B cell (primary cell): ENCODE measurements at regions not wholly inside any gene's neighbourhood (a gene's known extent, or its start where the extent isn't known, plus 50 kb on each side); places are given as distances from the start of the nearest gene placed in this dataset.

ENCODE experiments used
- ATAC-seq: fragments of 200-7000 bp; cut with Tn5 transposase; one replicate; pipeline ENCODE4 v1.10.0; 2021; ENCODE audit warnings: low read depth, mild to moderate bottlenecking, moderate number of reproducible peaks, moderate library complexity
- CTCF ChIA-PET: fragments of 350-600 bp; sonication (Branson Sonifier 250); formaldehyde crosslinking; loops from one replicate; lab custom pipeline; 2021; ENCODE audit warnings: antibody characterized with exemption, inconsistent platforms; lab: Charles Lee
- POLR2A ChIA-PET: fragments of 350-600 bp; sonication (Branson Sonifier 250); formaldehyde crosslinking; loops from one replicate; lab custom pipeline; 2021; ENCODE audit warnings: antibody characterized with exemption; lab: Charles Lee
- DNase-seq: peaks from one replicate; pipeline ENCODE4 v3.0.0; 2013
- H2AFZ ChIP-seq: 2 replicates; pipeline ENCODE4 v1.6.1; 2012; ENCODE audit warnings: mild to moderate bottlenecking, low read depth, low read length; ENCODE audit not compliant: insufficient read depth, poor library complexity, severe bottlenecking
- H3K27ac ChIP-seq, 2 donors: 1 replicate in 1 of 2; 2 replicates in 1 of 2; pipeline ENCODE4 v1.5.1; 2012 to 2013; ENCODE audit warnings: low read length in 2 of 2, mild to moderate bottlenecking in 2 of 2, moderate library complexity in 1 of 2
- H3K27me3 ChIP-seq, 4 experiments: fragments of 200-600 bp in 1 of 4; sonication (generic) in 1 of 4; replicated peaks in 1 of 4; 1 replicate in 2 of 4; 2 replicates in 2 of 4; pipeline versions ENCODE4 v1.6.1 to v1.7.0; 2013 to 2016; ENCODE audit warnings: low read length in 3 of 4, mild to moderate bottlenecking in 2 of 4, mixed read lengths in 1 of 4, moderate library complexity in 1 of 4; ENCODE audit not compliant: insufficient read depth in 4 of 4, control insufficient read depth in 3 of 4; ENCODE audit errors: control extremely low read depth in 1 of 4
- H3K36me3 ChIP-seq, 2 experiments: replicated peaks in 1 of 2; 1 replicate in 1 of 2; 2 replicates in 1 of 2; pipeline versions ENCODE4 v1.6.1 to v1.7.1; 2013; ENCODE audit warnings: low read length in 1 of 2; ENCODE audit not compliant: insufficient read depth in 2 of 2, control insufficient read depth in 1 of 2; ENCODE audit errors: control extremely low read depth in 1 of 2, extremely low read depth in 1 of 2
- H3K4me1 ChIP-seq, 2 donors: fragments of 200-600 bp in 1 of 2; sonication (generic) in 1 of 2; 1 replicate in 1 of 2; 2 replicates in 1 of 2; pipeline versions ENCODE4 v1.5.1 to v1.6.1; 2013 to 2017; ENCODE audit warnings: low read length in 2 of 2; ENCODE audit not compliant: control insufficient read depth in 2 of 2, insufficient read depth in 2 of 2
- H3K4me2 ChIP-seq: replicated peaks from 2 replicates; pipeline ENCODE3; 2012; ENCODE audit warnings: mild to moderate bottlenecking, low read depth, low read length; ENCODE audit not compliant: poor library complexity, severe bottlenecking
- H3K4me3 ChIP-seq, 5 experiments: fragments of 200-600 bp in 1 of 5; sonication (generic) in 1 of 5; 1 replicate in 3 of 5; 2 replicates in 2 of 5; pipeline versions ENCODE4 v1.5.1 to v1.7.0; 2011 to 2016; ENCODE audit warnings: low read length in 4 of 5, mild to moderate bottlenecking in 4 of 5, low read depth in 2 of 5, control low read depth in 1 of 5, moderate library complexity in 1 of 5; ENCODE audit not compliant: insufficient read depth in 1 of 5; ENCODE audit errors: control extremely low read depth in 1 of 5, extremely low read depth in 1 of 5
- H3K79me2 ChIP-seq: fragments of 200-600 bp; sonication (generic); one replicate; pipeline ENCODE4 v1.6.0; 2016; ENCODE audit warnings: low read length; ENCODE audit not compliant: control insufficient read depth, insufficient read depth
- H3K9ac ChIP-seq: fragments of 200-600 bp; sonication (generic); 2 replicates; pipeline ENCODE4 v1.6.1; 2017; ENCODE audit warnings: mild to moderate bottlenecking, low read length, moderate library complexity
- H3K9me3 ChIP-seq, 3 donors: one replicate each; pipeline versions ENCODE4 v1.6.1 to v1.7.1; 2013; ENCODE audit warnings: low read length in 2 of 3; ENCODE audit not compliant: control insufficient read depth in 2 of 3, insufficient read depth in 1 of 3; ENCODE audit errors: control extremely low read depth in 1 of 3
- H4K20me1 ChIP-seq: 2 replicates; pipeline ENCODE4 v1.6.0; 2012; ENCODE audit warnings: mild to moderate bottlenecking, low read length; ENCODE audit not compliant: insufficient read depth, control insufficient read depth, poor library complexity, severe bottlenecking
- H3K27ac Mint-ChIP-seq: one replicate; pipeline ENCODE4 v1.8.0; 2021; ENCODE audit warnings: mixed read lengths
- H3K27me3 Mint-ChIP-seq: one replicate; pipeline ENCODE4 v1.8.0; 2021; ENCODE audit warnings: mixed read lengths
- H3K4me1 Mint-ChIP-seq: one replicate; pipeline ENCODE4 v1.8.0; 2021; ENCODE audit warnings: mixed read lengths
- H3K4me3 Mint-ChIP-seq: one replicate; pipeline ENCODE4 v1.8.0; 2021; ENCODE audit warnings: mixed read lengths
- H3K9me3 Mint-ChIP-seq: one replicate; pipeline ENCODE4 v1.8.0; 2022; ENCODE audit warnings: mixed read lengths; ENCODE audit not compliant: insufficient read depth
- CTCF ChIP-seq: fragments of 200-600 bp; IDR thresholded peaks from one replicate; pipeline ENCODE4 v1.8.0; 2022; ENCODE audit warnings: antibody characterized with exemption, mild to moderate bottlenecking
- EZH2 ChIP-seq: IDR thresholded peaks from 2 replicates; pipeline ENCODE4 v1.6.1; 2012; ENCODE audit warnings: borderline replicate concordance, low read depth, mild to moderate bottlenecking, moderate library complexity, low read length; ENCODE audit not compliant: insufficient read depth, poor library complexity, severe bottlenecking
- WGBS: methylation state at CpG from one replicate; pipeline ENCODE4 v1.1.5; 2013; ENCODE audit warnings: missing lambda C conversion rate; ENCODE audit not compliant: insufficient coverage; 5-methylcytosine and 5-hydroxymethylcytosine counted together
- intact Hi-C: fragments of 100-400 bp; cut with micrococcal nuclease; formaldehyde crosslinking; loops from one replicate; pipeline ENCODE4 v1.10.0; 2022

GRCh38 chr13:44294876-44295275, 78.7 kb upstream of the SERP2 start:
- ATAC-seq (no peak), DNase-seq (no peak)
- H3K4me3 Mint-ChIP-seq = no peak overlapping the region
- intact Hi-C loops = no loop called here
- H3K79me2 ChIP-seq = no peaks in the 10 kb centered on the region
- no peak overlapping the region for H3K4me2 ChIP-seq
- H3K27me3 ChIP-seq = peaks cover 0 to 11% (median 0%) of the 10 kb centered on the region in 4 experiments
- H3K9ac ChIP-seq = no peak overlapping the region
- no peaks in the 10 kb centered on the region for H4K20me1 ChIP-seq
- no peak overlapping the region for H3K4me3 ChIP-seq
- ChIA-PET POLR2A (no interaction called here), CTCF (no interaction called here)
- no peak overlapping the region for H2AFZ ChIP-seq
- no peak overlapping the region for H3K27ac Mint-ChIP-seq
- peaks cover 16% of the 10 kb centered on the region for H3K27me3 Mint-ChIP-seq
- peaks cover 3% of the 10 kb centered on the region for H3K4me1 Mint-ChIP-seq
- 100% methylated on average over 1 of the region's 1 CpG for WGBS
- H3K4me1 ChIP-seq = no peaks in the 10 kb centered on the region
- TF ChIP-seq EZH2 (no peak), CTCF (no peak)
- H3K9me3 Mint-ChIP-seq = no peaks in the 10 kb centered on the region
- H3K27ac ChIP-seq = no peak overlapping the region
- no peaks in the 10 kb centered on the region for H3K36me3 ChIP-seq
- no peaks in the 10 kb centered on the region for H3K9me3 ChIP-seq

- H3K27ac Mint-ChIP-seq = no peak overlapping the region
- H3K4me3 Mint-ChIP-seq = no peak overlapping the region
- H3K9me3 ChIP-seq = no peaks in the 10 kb centered on the region
- intact Hi-C loops = no loop called here
- peaks cover 0 to 6% (median 0%) of the 10 kb centered on the region in 4 experiments for H3K27me3 ChIP-seq
- ChIA-PET POLR2A (no interaction called here), CTCF (no interaction called here)
- DNase-seq (no peak), ATAC-seq (no peak)
- no peak for TF ChIP-seq EZH2
- no peak for TF ChIP-seq CTCF
- WGBS = 98% methylated on average over 4 of the region's 5 CpGs
- no peaks in the 10 kb centered on the region for H3K79me2 ChIP-seq
- no peak overlapping the region for H2AFZ ChIP-seq
- H3K4me3 ChIP-seq = no peak overlapping the region
- no peak overlapping the region for H3K9ac ChIP-seq
- no peak overlapping the region for H3K4me2 ChIP-seq
- H3K36me3 ChIP-seq = no peaks in the 10 kb centered on the region
- no peak overlapping the region for H3K27ac ChIP-seq
- H3K4me1 Mint-ChIP-seq = peaks cover 14% of the 10 kb centered on the region
- H3K9me3 Mint-ChIP-seq = no peaks in the 10 kb centered on the region
- H3K4me1 ChIP-seq = no peaks in the 10 kb centered on the region
- peaks cover 16% of the 10 kb centered on the region for H3K27me3 Mint-ChIP-seq
- H4K20me1 ChIP-seq = no peaks in the 10 kb centered on the region
These were observed 76.8 kb upstream of the SERP2 start for GRCh38 chr13:44296856-44297255.
